Right lobe of liver (tissue), 4 donors: ENCODE measurements at regions not wholly inside any gene's neighbourhood (a gene's known extent, or its start where the extent isn't known, plus 50 kb on each side); places are given as distances from the start of the nearest gene placed in this dataset.

ENCODE experiments used
- CTCF ChIP-seq, 4 donors: fragments of 200-600 bp in 3 of 4; fragments of 450-650 bp in 1 of 4; IDR thresholded peaks; one replicate each; pipeline versions ENCODE4 v1.5.1 to v1.8.0; 2016 to 2022; ENCODE audit warnings: antibody characterized with exemption in 4 of 4, mild to moderate bottlenecking in 2 of 4
- POLR2A ChIP-seq: fragments of 450-650 bp; IDR thresholded peaks from one replicate; pipeline ENCODE4 v1.6.1; 2017; ENCODE audit warnings: antibody characterized with exemption, mild to moderate bottlenecking
- donor health status: DM: no; HTN: no; CAD: no.
- donor health status: DM: no; HTN: no; CAD: no.
- donor health status: DM: no; HTN: yes; CAD: no.

GRCh38 chr3:144263706-144264105, 292.1 kb downstream of the DIPK2A start:
- no peak for TF ChIP-seq CTCF (IDR thresholded peaks at IDR 0.05)
- TF ChIP-seq POLR2A = no peak
